ENCODE measurements at regions not wholly inside any gene's neighbourhood (a gene's known extent, or its start where the extent isn't known, plus 50 kb on each side); places are given as distances from the start of the nearest gene placed in this dataset.
"Not testable (repeated sequence)": the region's sequence is repeated elsewhere in the genome, so short reads cannot be mapped to it uniquely, and the experiment has no call there.

GRCh38 chr6:167421944-167422343, 97.1 kb downstream of the TTLL2 start:
- not testable (repeated sequence) for H3K36me3 Mint-ChIP-seq, ATAC-seq, H3K27ac Mint-ChIP-seq, H3K4me1 Mint-ChIP-seq, H3K9me3 Mint-ChIP-seq, H3K4me3 Mint-ChIP-seq
- H3K27me3 Mint-ChIP-seq = peaks cover 27% of the 10 kb centered on the region

- ATAC-seq = peak; percentile 55
- H3K4me1 Mint-ChIP-seq = no peaks in the 10 kb centered on the region
- peaks cover 23% of the 10 kb centered on the region for H3K27me3 Mint-ChIP-seq
- no peak overlapping the region for H3K4me3 Mint-ChIP-seq
- H3K27ac Mint-ChIP-seq = no peak overlapping the region
- H3K9me3 Mint-ChIP-seq = no peaks in the 10 kb centered on the region
- H3K36me3 Mint-ChIP-seq = no peaks in the 10 kb centered on the region
Observed at GRCh38 chr6:167422934-167423333, 98.0 kb downstream of the TTLL2 start.

GRCh38 chr6:167424060-167424673, 99.3 kb downstream of the TTLL2 start:
- peaks cover 30% of the 10 kb centered on the region for H3K27me3 Mint-ChIP-seq
- peaks cover 2% of the 10 kb centered on the region for H3K9me3 Mint-ChIP-seq
- no peaks in the 10 kb centered on the region for H3K36me3 Mint-ChIP-seq
- no peak overlapping the region for H3K4me3 Mint-ChIP-seq
- ATAC-seq = no peak
- H3K4me1 Mint-ChIP-seq = no peaks in the 10 kb centered on the region
- H3K27ac Mint-ChIP-seq = no peak overlapping the region

- no peaks in the 10 kb centered on the region for H3K4me1 Mint-ChIP-seq
- H3K27me3 Mint-ChIP-seq = peaks cover 30% of the 10 kb centered on the region
- peaks cover 4% of the 10 kb centered on the region for H3K9me3 Mint-ChIP-seq
- no peak for ATAC-seq
- no peak overlapping the region for H3K27ac Mint-ChIP-seq
- H3K36me3 Mint-ChIP-seq = no peaks in the 10 kb centered on the region
- H3K4me3 Mint-ChIP-seq = no peak overlapping the region
Observed at GRCh38 chr6:167424700-167425099, 99.8 kb downstream of the TTLL2 start.

- H3K4me1 Mint-ChIP-seq = no peaks in the 10 kb centered on the region
- no peak overlapping the region for H3K4me3 Mint-ChIP-seq
- no peak overlapping the region for H3K27ac Mint-ChIP-seq
- H3K36me3 Mint-ChIP-seq = no peaks in the 10 kb centered on the region
- no peak for ATAC-seq
- H3K9me3 Mint-ChIP-seq = peaks cover 4% of the 10 kb centered on the region
- peaks cover 33% of the 10 kb centered on the region for H3K27me3 Mint-ChIP-seq
Observed at GRCh38 chr6:167426084-167426483, 101.2 kb downstream of the TTLL2 start.

GRCh38 chr6:167426651-167427050, 101.8 kb downstream of the TTLL2 start:
- peaks cover 4% of the 10 kb centered on the region for H3K9me3 Mint-ChIP-seq
- H3K27me3 Mint-ChIP-seq = peaks cover 33% of the 10 kb centered on the region
- H3K27ac Mint-ChIP-seq = no peak overlapping the region
- no peaks in the 10 kb centered on the region for H3K36me3 Mint-ChIP-seq
- H3K4me1 Mint-ChIP-seq = no peaks in the 10 kb centered on the region
- ATAC-seq = no peak
- H3K4me3 Mint-ChIP-seq = no peak overlapping the region

GRCh38 chr6:167428664-167429333, 103.9 kb downstream of the TTLL2 start:
- H3K9me3 Mint-ChIP-seq = peaks cover 6% of the 10 kb centered on the region
- ATAC-seq = no peak
- H3K27ac Mint-ChIP-seq = no peak overlapping the region
- no peaks in the 10 kb centered on the region for H3K36me3 Mint-ChIP-seq
- H3K4me1 Mint-ChIP-seq = no peaks in the 10 kb centered on the region
- H3K27me3 Mint-ChIP-seq = peaks cover 41% of the 10 kb centered on the region
- no peak overlapping the region for H3K4me3 Mint-ChIP-seq

GRCh38 chr6:167429353-167429752, 104.5 kb downstream of the TTLL2 start:
- Mint-ChIP-seq H3K36me3 (no peaks in the 10 kb centered on the region), H3K27ac (no peak overlapping the region), H3K4me1 (no peaks in the 10 kb centered on the region), H3K9me3 (peaks cover 6% of the 10 kb centered on the region), H3K27me3 (peaks cover 41% of the 10 kb centered on the region), H3K4me3 (no peak overlapping the region)
- no peak for ATAC-seq

GRCh38 chr6:167435209-167435728, 110.4 kb downstream of the TTLL2 start:
- Mint-ChIP-seq H3K4me3 (no peak overlapping the region), H3K27me3 (peaks cover 36% of the 10 kb centered on the region), H3K27ac (no peak overlapping the region), H3K4me1 (no peaks in the 10 kb centered on the region), H3K36me3 (no peaks in the 10 kb centered on the region), H3K9me3 (peaks cover 3% of the 10 kb centered on the region)
- no peak for ATAC-seq

- no peak overlapping the region for H3K4me3 Mint-ChIP-seq
- no peak overlapping the region for H3K27ac Mint-ChIP-seq
- no peak for ATAC-seq
- no peaks in the 10 kb centered on the region for H3K36me3 Mint-ChIP-seq
- peaks cover 3% of the 10 kb centered on the region for H3K9me3 Mint-ChIP-seq
- H3K27me3 Mint-ChIP-seq = peaks cover 20% of the 10 kb centered on the region
- H3K4me1 Mint-ChIP-seq = no peaks in the 10 kb centered on the region
Observed at GRCh38 chr6:167437888-167438484, 113.1 kb downstream of the TTLL2 start.

GRCh38 chr6:167441715-167442206, 116.9 kb downstream of the TTLL2 start:
- Mint-ChIP-seq H3K4me3 (no peak overlapping the region), H3K27ac (no peak overlapping the region), H3K9me3 (no peaks in the 10 kb centered on the region), H3K27me3 (peaks cover 20% of the 10 kb centered on the region), H3K4me1 (no peaks in the 10 kb centered on the region), H3K36me3 (no peaks in the 10 kb centered on the region)
- ATAC-seq = no peak

GRCh38 chr6:167442245-167442644, 117.4 kb downstream of the TTLL2 start:
- H3K4me3 Mint-ChIP-seq = no peak overlapping the region

GRCh38 chr6:167442796-167443680, 118.2 kb downstream of the TTLL2 start:
- Mint-ChIP-seq H3K4me1 (no peaks in the 10 kb centered on the region), H3K27ac (no peak overlapping the region), H3K4me3 (no peak overlapping the region), H3K36me3 (no peaks in the 10 kb centered on the region), H3K27me3 (peaks cover 20% of the 10 kb centered on the region), H3K9me3 (no peaks in the 10 kb centered on the region)
- no peak for ATAC-seq

More at GRCh38 chr6:167442245-167442644, 117.4 kb downstream of the TTLL2 start:
- ATAC-seq = no peak
- H3K4me1 Mint-ChIP-seq = no peaks in the 10 kb centered on the region
- H3K27me3 Mint-ChIP-seq = peaks cover 20% of the 10 kb centered on the region
- H3K27ac Mint-ChIP-seq = no peak overlapping the region
- no peaks in the 10 kb centered on the region for H3K36me3 Mint-ChIP-seq
- no peaks in the 10 kb centered on the region for H3K9me3 Mint-ChIP-seq

GRCh38 chr6:167444602-167445346, 119.9 kb downstream of the TTLL2 start:
- H3K4me3 Mint-ChIP-seq = no peak overlapping the region

More at GRCh38 chr6:167444602-167445346, 119.9 kb downstream of the TTLL2 start:
- Mint-ChIP-seq H3K27me3 (peaks cover 2% of the 10 kb centered on the region), H3K36me3 (no peaks in the 10 kb centered on the region), H3K27ac (no peak overlapping the region), H3K4me1 (no peaks in the 10 kb centered on the region), H3K9me3 (no peaks in the 10 kb centered on the region)
- peak; percentile 35 for ATAC-seq

Data from stimulated activated memory B cell treated with anti-CD40 and anti-IgM and Interleukin-4, amounts not matched to agents 10 μg/mL and 1 μg/mL and 100 μg/mL, for 72 hours (primary cell).